Peyer's patch (tissue), 4 donors: ENCODE measurements at regions not wholly inside any gene's neighbourhood (a gene's known extent, or its start where the extent isn't known, plus 50 kb on each side); places are given as distances from the start of the nearest gene placed in this dataset.

Experiments
- CTCF ChIP-seq, 6 experiments: fragments of 450-650 bp in 4 of 6; fragments of 200-600 bp in 2 of 6; sonication (generic) in 1 of 6; IDR thresholded peaks; one replicate each; pipeline ENCODE4 v1.5.1; 2017 to 2019; ENCODE audit warnings: antibody characterized with exemption in 6 of 6, mild to moderate bottlenecking in 3 of 6, moderate library complexity in 1 of 6
- POLR2A ChIP-seq, 2 donors: fragments of 450-650 bp; IDR thresholded peaks; one replicate each; pipeline ENCODE4 v1.5.1; 2017; ENCODE audit warnings: antibody characterized with exemption in 2 of 2, mild to moderate bottlenecking in 2 of 2, moderate library complexity in 2 of 2

- TF ChIP-seq CTCF (IDR thresholded peaks at IDR 0.05) (no peak), POLR2A (IDR thresholded peaks at IDR 0.05) (no peak)
Observed at GRCh38 chr9:124163760-124164255, 93.9 kb upstream of the NEK6 start.
